ENCODE measurements at regions not wholly inside any gene's neighbourhood (a gene's known extent, or its start where the extent isn't known, plus 50 kb on each side); places are given as distances from the start of the nearest gene placed in this dataset.

DNA sequence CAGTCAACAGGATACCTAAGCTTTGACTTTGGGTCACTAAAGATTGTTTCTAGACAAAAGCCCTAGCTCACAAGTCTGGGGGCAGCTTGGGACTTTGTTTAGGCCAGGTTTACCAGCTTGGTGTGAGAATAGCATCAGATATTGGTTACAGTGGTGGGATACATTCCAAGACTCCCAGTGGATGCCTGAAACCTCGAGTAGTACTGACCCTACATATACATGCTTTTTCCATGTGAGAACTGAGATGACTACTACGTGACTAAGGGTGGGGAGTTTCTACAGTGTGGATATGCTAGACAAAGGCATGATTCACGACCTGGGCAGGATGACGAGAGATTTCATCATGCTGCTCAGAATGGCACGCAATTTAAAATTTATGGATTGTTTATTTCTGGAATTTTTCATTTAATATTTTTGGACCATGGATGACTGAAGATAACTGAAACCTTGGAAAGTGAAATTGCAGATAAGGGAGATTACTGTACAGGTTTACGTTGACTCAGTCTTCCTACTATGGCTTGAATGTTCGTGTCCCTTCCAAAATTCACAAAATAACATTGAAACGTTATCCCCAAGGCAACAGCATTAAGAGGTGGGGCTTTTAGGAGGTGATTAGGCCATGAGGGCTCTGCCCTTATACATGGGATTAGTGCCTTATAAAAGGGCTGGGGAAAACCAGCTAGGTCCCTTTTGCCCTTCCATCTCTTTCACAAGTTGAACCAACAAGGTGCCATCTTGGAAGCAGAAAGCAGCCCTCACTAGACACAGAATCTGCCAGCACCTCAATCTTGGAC, 50.2 kb upstream of the CTAGE1 start:
- intact Hi-C loops (cut with DNase I) = loop anchor here (2.0 to 5.0 kb wide), 2 partner anchors 276 to 299 kb away; partner anchors contain the start of gene GATA6
- no peak for DNase-seq (ENCODE audit: low spot score)

DNA sequence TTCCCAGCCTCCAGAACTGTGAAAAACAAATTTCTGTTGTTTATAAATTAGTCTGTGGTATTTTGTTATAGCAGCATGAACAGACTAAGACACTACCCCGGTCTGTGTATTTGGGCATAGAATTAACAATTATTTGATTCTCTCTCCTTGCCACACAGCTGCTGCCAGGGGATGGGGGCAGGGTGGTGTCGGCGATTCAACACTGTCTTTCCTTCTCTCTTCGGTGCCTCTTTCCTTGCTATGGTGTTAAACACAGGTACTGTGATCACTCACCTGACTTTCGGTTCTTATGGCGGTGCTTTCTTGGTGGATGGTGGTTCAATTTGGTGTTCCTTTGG, 50.8 kb upstream of the CTAGE1 start:
- no peak for DNase-seq (ENCODE audit: low spot score)
- intact Hi-C loops (cut with DNase I) = loop anchor here (5.0 kb wide), 1 partner anchor 276 kb away; no protein-coding TSS in a partner anchor

DNA sequence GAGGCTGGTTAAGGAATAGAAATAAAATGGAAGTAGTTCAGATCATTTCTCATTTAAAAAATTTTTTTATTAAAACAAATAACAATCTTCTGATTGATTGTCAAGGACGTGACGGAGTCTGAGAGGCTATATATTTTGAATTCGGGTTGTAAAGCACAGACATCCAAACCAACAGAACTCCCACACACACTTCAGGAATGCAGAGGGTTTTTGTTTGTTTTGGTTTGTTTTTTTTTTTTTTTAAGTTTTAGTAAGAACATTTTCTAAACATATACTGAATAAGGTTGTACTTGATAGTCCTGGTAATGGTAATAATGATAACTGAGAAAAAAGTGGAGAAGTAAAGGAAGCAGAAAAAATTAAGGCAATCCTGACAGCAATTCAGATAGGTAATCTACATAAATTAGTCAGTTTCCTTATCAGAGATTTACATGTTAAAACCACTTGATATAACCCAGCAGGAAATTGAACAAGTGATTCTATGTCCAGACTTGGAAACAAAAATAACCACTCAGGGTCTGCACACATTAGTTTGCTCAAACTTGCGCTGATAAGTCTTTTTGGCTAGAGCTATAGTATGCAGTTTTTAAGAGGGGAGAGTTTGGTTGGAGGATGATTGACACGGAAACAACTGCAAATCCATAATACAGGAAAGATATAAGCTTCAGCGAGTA, 51.5 kb upstream of the CTAGE1 start:
- DNase-seq (ENCODE audit: low spot score) = no peak
- intact Hi-C loops (cut with DNase I) = loop anchor here (5.0 kb wide), 1 partner anchor 277 kb away; no protein-coding TSS in a partner anchor

- no peak for DNase-seq (ENCODE audit: low spot score)
- intact Hi-C loops (cut with DNase I) = loop anchor here (1.0 to 5.0 kb wide), 3 partner anchors 123 to 278 kb away; no protein-coding TSS in a partner anchor
These were observed 52.2 kb upstream of the CTAGE1 start for GRCh38 chr18:22469926-22470247.

- intact Hi-C loops (cut with DNase I) = loop anchor here (1.0 to 5.0 kb wide), 3 partner anchors 89 to 203 kb away; no protein-coding TSS in a partner anchor
- no peak for DNase-seq (ENCODE audit: low spot score)
These were observed 52.8 kb upstream of the CTAGE1 start for GRCh38 chr18:22470248-22471235.

GRCh38 chr18:22471546-22472131, 53.9 kb upstream of the CTAGE1 start:
- peak; percentile 80 for DNase-seq (ENCODE audit: low spot score)
- intact Hi-C loops (cut with DNase I) = loop anchor here (1.0 to 5.0 kb wide), 3 partner anchors 85 to 124 kb away; no protein-coding TSS in a partner anchor

DNA sequence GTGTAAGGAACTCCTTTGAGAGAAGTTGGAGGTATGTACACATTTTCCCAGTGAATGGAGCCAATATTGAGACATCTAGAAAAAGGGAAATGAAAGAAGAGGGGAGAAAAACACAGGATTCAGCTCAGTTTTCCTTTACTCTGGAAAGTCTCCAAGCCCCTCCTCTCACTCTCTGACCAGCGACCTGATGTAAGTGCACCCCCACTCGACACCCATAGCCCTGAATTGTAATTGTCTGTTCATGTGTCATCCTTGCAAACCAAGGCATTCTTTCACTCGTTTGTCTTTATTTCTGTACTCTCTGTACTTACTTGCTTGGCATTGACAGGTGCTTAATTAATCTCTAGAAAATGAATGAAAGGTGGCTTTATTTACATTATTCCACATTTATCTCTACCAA, 55.7 kb upstream of the CTAGE1 start:
- no peak for DNase-seq (ENCODE audit: low spot score)
- intact Hi-C loops (cut with DNase I) = loop anchor here (5.0 kb wide), 1 partner anchor 126 kb away; no protein-coding TSS in a partner anchor

- DNase-seq (ENCODE audit: low spot score) = no peak
- intact Hi-C loops (cut with DNase I) = no loop called here
These were observed 57.8 kb upstream of the CTAGE1 start for GRCh38 chr18:22475426-22476100.

- no peak for DNase-seq (ENCODE audit: low spot score)
- intact Hi-C loops (cut with DNase I) = no loop called here
These were observed 59.5 kb upstream of the CTAGE1 start for GRCh38 chr18:22477222-22477621.

DNA sequence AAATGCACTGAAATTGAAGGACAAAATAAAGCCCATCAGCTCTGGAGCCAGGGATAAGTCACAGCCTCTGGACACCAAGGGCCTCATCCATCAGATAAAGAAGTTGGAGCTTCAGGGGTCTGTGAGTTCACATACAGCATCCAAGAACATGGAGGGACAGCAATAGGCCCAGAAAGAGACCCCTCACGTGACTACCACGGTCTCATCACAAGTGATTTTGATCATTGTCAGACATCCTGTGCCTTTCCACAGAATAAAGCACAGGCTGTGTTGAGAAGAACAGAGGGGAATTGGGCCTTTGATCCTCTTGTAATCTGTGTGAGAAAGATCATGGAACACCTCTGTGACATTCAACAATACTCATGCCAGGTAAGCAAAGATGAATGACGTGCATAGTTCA, 65.2 kb upstream of the CTAGE1 start:
- intact Hi-C loops (cut with DNase I) = no loop called here
- DNase-seq (ENCODE audit: low spot score) = no peak

DNA sequence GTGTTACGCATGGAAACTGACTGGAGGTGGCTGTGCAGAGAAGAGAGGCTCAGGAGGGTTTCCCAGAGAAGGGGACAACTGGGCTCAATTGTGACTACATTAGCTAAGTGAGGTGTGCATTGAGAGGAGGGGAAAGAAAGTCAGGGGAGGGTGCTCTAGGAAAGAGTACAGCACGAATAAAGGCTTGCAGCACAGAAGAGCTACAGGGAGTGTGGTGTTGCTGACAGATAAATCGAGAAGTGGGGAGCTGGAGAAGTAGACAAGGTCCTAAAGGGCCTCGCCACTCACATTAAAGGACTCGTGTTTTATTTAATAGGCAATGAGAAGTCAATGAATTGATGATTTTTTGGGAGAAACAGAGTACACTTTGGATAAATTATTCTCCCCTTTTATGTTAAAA, 65.7 kb upstream of the CTAGE1 start:
- no peak for DNase-seq (ENCODE audit: low spot score)
- intact Hi-C loops (cut with DNase I) = no loop called here

DNA sequence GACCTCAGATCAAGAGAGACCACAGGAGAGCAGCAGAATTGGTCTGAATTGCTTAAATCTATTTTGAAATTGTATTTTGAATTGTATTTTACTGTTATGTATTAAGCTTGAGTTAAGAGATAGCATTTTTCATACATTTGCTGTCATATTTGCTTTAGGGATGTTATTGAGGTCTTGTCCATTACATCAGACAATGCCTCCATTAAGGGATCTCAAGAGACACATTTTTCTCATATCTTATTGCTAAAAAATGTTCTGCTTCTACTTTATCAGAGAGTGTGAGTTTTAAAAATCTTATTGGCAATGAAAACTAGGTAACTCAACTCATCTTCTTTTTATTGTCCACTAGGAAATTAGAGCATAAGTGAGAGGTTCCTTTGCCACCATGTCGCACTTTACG, 66.8 kb upstream of the CTAGE1 start:
- intact Hi-C loops (cut with DNase I) = no loop called here
- no peak for DNase-seq (ENCODE audit: low spot score)

DNA sequence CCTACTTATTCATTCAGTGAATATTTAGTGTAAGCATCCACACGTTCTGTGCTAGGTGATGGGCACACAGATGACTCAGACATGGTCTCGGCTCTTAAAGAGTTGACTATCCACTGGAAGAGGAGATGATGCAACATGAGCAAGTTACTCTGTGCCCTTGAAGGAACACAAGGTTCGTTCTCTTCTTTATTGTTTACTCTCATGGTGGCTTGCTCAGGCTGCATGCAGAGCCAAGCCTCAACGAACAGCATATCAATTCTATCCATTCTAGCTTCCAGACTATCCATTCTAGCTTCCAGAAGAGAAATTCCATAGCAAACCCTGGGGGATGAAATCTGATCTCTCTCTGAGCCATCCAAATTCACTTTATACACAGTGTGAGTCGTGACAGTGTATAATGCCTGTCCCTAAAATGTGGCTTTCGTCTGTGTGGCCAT, 68.1 kb upstream of the CTAGE1 start:
- intact Hi-C loops (cut with DNase I) = no loop called here
- DNase-seq (ENCODE audit: low spot score) = no peak

DNA sequence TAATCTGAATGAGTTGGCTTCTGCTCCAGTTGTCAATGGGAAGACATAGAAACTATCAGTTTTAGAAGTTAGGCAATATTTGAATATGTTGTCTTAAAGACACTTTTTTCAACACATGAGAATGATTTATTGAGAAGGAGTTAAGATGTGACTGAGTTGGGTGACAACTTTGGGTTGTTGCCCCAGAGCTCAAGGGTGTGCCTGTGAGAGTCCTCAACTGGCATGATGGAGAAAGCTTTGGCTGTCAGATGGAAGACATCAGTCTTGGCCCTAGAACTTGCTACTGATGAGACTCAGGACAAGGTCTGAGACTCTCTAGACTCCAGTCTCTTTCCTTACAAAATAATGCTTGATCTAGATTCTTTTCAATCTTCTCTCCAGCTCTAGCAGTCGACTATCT, 69.0 kb upstream of the CTAGE1 start:
- intact Hi-C loops (cut with DNase I) = no loop called here
- no peak for DNase-seq (ENCODE audit: low spot score)

- intact Hi-C loops (cut with DNase I) = no loop called here
- DNase-seq (ENCODE audit: low spot score) = no peak
These were observed 70.8 kb upstream of the CTAGE1 start for GRCh38 chr18:22488554-22488953.

- DNase-seq (ENCODE audit: low spot score) = no peak
- intact Hi-C loops (cut with DNase I) = no loop called here
These were observed 72.0 kb upstream of the CTAGE1 start for GRCh38 chr18:22489704-22490103.

DNA sequence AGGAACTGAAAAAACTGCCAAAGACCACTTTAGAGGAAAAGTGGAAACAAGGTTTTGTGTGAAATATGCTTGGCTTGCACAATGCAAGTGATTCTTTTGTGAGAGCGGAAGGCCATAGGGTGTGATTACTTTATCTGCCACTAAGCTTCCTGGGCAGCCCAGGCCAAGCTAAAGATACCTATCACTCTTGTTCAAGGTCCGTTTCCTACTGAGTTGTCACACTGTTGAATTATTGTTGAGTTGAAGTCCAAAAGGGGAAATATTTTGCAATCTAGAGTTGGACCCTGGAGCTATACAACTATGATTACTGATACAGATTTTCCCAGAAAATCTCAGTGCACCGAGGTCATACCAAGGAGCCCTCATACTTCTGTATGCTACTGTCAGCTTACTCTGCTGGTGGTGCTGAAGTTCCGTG, 72.7 kb upstream of the CTAGE1 start:
- intact Hi-C loops (cut with DNase I) = no loop called here

DNA sequence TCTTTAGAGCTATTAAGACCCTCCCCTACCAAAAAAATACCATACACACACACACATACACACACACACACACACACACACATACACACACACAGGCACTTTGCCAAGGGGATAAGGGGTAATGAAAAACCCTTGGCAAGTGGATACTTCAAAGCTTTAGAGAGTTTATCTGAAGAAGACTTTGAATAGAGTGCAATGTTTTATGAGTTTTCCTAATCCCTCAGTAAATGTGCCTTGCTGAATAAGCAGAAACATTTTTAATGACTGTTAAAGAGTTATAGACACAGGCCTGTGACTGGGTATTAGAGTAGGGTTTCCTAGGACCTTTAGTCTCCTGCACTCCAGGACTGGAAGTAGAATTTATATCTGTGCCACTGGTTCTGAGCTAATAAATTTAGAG, 75.5 kb upstream of the CTAGE1 start:
- intact Hi-C loops (cut with DNase I) = no loop called here

More for the DNA sequence above, 72.7 kb upstream of the CTAGE1 start:
- no peak for DNase-seq (ENCODE audit: low spot score)

DNA sequence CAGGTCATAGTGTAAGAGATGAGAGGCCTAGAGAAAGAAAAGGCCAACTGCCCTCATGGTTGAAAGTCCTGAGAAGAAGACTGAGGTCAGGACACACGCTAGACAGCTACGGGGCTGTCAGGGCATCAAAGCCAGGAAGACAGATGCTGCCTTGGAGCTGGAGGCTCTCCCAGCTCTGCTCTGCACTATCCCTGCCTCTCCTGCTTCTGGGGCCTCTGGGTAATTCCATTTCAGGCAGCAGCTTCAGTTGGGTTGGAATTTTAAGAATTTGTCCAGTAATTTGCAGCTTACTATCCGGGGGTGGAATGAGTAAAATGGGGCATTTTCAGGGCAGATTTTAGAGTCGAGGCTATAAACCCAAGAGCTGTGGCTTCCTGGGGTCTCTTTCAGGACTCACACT, 76.2 kb upstream of the CTAGE1 start:
- no peak for DNase-seq (ENCODE audit: low spot score)
- intact Hi-C loops (cut with DNase I) = no loop called here

More for the DNA sequence above, 75.5 kb upstream of the CTAGE1 start:
- DNase-seq (ENCODE audit: low spot score) = no peak
